KMS-11 (cell line): ENCODE measurements at regions not wholly inside any gene's neighbourhood (a gene's known extent, or its start where the extent isn't known, plus 50 kb on each side); places are given as distances from the start of the nearest gene placed in this dataset.

ENCODE experiments used
- H2AFZ ChIP-seq: fragments of 200-600 bp; sonication (generic); 2 replicates; pipeline ENCODE4 v1.6.1; 2016; ENCODE audit warnings: antibody characterized with exemption, mixed run types, low read depth
- H3K27ac ChIP-seq: fragments of 200-600 bp; sonication (generic); 2 replicates; pipeline ENCODE4 v1.6.1; 2016; ENCODE audit warnings: mild to moderate bottlenecking, mixed run types
- H3K27me3 ChIP-seq: fragments of 200-600 bp; sonication (generic); 2 replicates; pipeline ENCODE4 v1.6.1; 2017; ENCODE audit warnings: mild to moderate bottlenecking, low read depth, mixed run types, moderate library complexity; ENCODE audit not compliant: insufficient read depth
- H3K36me3 ChIP-seq: fragments of 200-600 bp; sonication (generic); 2 replicates; pipeline ENCODE4 v1.6.1; 2017; ENCODE audit warnings: mild to moderate bottlenecking, mixed run types; ENCODE audit not compliant: insufficient read depth
- H3K4me1 ChIP-seq: fragments of 200-600 bp; sonication (generic); 2 replicates; pipeline ENCODE4 v1.6.1; 2016; ENCODE audit warnings: mild to moderate bottlenecking, low read depth, mixed run types; ENCODE audit not compliant: poor library complexity, severe bottlenecking
- H3K4me2 ChIP-seq: fragments of 200-600 bp; sonication (generic); 2 replicates; pipeline ENCODE4 v1.7.0; 2016; ENCODE audit warnings: mild to moderate bottlenecking, mixed run types
- H3K4me3 ChIP-seq: fragments of 200-600 bp; sonication (generic); IDR thresholded peaks from 2 replicates; pipeline ENCODE4 v1.6.1; 2017; ENCODE audit warnings: low read depth, low read length, mixed read lengths; ENCODE audit not compliant: insufficient read depth
- H3K79me2 ChIP-seq: fragments of 200-600 bp; sonication (generic); 2 replicates; pipeline ENCODE4 v1.6.1; 2016; ENCODE audit warnings: low read depth, mixed run types; ENCODE audit not compliant: insufficient read depth
- H3K9ac ChIP-seq: fragments of 200-600 bp; sonication (generic); 2 replicates; pipeline ENCODE4 v1.6.1; 2016; ENCODE audit warnings: mild to moderate bottlenecking, mixed run types
- H4K20me1 ChIP-seq: fragments of 200-600 bp; sonication (generic); 2 replicates; pipeline ENCODE4 v1.6.1; 2016; ENCODE audit warnings: mild to moderate bottlenecking, mixed run types; ENCODE audit not compliant: insufficient read depth
- CTCF ChIP-seq: fragments of 200-600 bp; sonication (generic); conservative IDR thresholded peaks from 2 replicates; pipeline ENCODE4 v1.6.1; 2017; ENCODE audit warnings: low read depth, mild to moderate bottlenecking, antibody characterized with exemption, low read length, moderate library complexity, mixed read lengths

DNA sequence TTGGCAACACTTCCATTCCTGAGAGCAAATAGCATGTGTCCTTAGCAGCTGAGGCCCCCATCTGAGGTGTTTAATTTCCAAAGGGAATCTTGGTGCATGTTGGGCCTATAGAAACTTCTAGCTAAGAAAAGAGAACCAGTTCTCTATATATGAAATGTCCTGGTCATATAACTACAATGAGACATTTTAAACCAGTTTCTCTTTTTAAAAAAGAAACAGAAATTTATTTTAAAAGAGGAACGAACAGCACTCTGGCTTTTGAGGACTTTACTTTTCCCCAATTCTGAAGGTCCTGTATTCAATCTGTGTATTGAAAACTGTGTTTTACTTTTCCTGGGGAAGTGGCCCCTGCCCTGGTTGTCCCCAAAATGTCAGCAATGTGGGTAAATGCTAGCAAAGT lies 94.0 kb upstream of the FOXN2 start:
- H3K4me2 ChIP-seq, result no peak overlapping the region
- no peaks in the 10 kb centered on the region for H3K36me3 ChIP-seq
- H2AFZ ChIP-seq, result no peak overlapping the region
- no peak overlapping the region for H3K27ac ChIP-seq
- no peaks in the 10 kb centered on the region for H3K79me2 ChIP-seq
- TF ChIP-seq CTCF, result no peak
- H3K4me3 ChIP-seq, result no peak overlapping the region
- H3K27me3 ChIP-seq, result no peaks in the 10 kb centered on the region
- H3K4me1 ChIP-seq, result no peaks in the 10 kb centered on the region
- H3K9ac ChIP-seq, result no peak overlapping the region
- H4K20me1 ChIP-seq, result no peaks in the 10 kb centered on the region

GRCh38 chr2:48221846-48222516 lies 92.5 kb upstream of the FOXN2 start:
- Histone ChIP-seq H3K27ac (no peak overlapping the region), H3K4me1 (no peaks in the 10 kb centered on the region), H3K4me2 (no peak overlapping the region), H2AFZ (no peak overlapping the region), H4K20me1 (no peaks in the 10 kb centered on the region), H3K36me3 (no peaks in the 10 kb centered on the region), H3K9ac (no peak overlapping the region), H3K27me3 (no peaks in the 10 kb centered on the region), H3K4me3 (no peak overlapping the region), H3K79me2 (no peaks in the 10 kb centered on the region)
- TF ChIP-seq CTCF, result no peak

- H3K79me2 ChIP-seq, result no peaks in the 10 kb centered on the region
- no peak overlapping the region for H3K4me3 ChIP-seq
- no peak overlapping the region for H3K4me2 ChIP-seq
- no peak overlapping the region for H2AFZ ChIP-seq
- H3K9ac ChIP-seq, result no peak overlapping the region
- TF ChIP-seq CTCF, result no peak
- H3K27me3 ChIP-seq, result no peaks in the 10 kb centered on the region
- no peaks in the 10 kb centered on the region for H3K36me3 ChIP-seq
- no peak overlapping the region for H3K27ac ChIP-seq
- H4K20me1 ChIP-seq, result no peaks in the 10 kb centered on the region
- H3K4me1 ChIP-seq, result no peaks in the 10 kb centered on the region
Measured at GRCh38 chr2:48227617-48228344, 86.7 kb upstream of the FOXN2 start.

DNA sequence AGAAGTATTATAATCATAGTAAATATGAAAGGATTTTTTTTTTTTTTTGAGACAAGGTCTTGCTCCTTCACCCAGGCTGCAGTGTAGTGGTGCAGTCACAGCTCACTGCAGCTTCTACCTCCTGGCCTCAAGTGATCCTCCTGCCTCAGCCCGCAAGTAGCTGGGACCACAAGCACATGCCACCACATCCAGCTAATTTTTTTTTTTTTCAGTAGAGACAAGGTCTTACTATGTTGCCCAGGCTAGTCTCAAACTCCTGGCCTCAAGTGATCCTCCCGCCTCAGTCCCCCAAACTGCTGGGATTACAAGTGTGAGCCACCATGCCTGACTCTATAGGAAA lies 86.2 kb upstream of the FOXN2 start:
- Histone ChIP-seq H3K27me3 (no peaks in the 10 kb centered on the region), H3K9ac (no peak overlapping the region), H3K4me3 (no peak overlapping the region), H2AFZ (no peak overlapping the region), H3K27ac (no peak overlapping the region), H3K4me2 (no peak overlapping the region), H3K36me3 (no peaks in the 10 kb centered on the region), H4K20me1 (no peaks in the 10 kb centered on the region), H3K4me1 (no peaks in the 10 kb centered on the region), H3K79me2 (no peaks in the 10 kb centered on the region)
- TF ChIP-seq CTCF, result no peak
